ENCODE measurements at regions not wholly inside any gene's neighbourhood (a gene's known extent, or its start where the extent isn't known, plus 50 kb on each side); places are given as distances from the start of the nearest gene placed in this dataset.
"Not testable (repeated sequence)": the region's sequence is repeated elsewhere in the genome, so short reads cannot be mapped to it uniquely, and the experiment has no call there.

DNA sequence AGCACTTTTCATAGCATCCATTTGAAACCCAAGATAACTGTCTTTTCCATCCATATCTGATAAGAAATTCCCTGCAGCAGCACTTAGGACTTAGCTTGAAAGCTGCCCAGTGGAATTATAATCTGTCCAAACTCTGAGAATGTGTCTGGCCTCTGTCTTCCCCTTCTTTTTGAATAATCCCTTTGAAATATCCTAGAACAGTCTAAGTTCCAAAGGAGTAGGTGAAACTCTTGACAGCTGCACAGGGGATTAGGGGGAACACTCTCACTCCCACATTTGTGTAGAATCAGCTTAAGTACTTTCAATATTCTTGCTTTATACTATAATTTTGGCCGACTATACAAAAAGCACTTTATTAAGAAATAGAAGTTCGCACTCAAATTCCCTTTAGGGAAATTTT is 157.7 kb downstream of the PAPSS1 start:
- no peak for DNase-seq

DNA sequence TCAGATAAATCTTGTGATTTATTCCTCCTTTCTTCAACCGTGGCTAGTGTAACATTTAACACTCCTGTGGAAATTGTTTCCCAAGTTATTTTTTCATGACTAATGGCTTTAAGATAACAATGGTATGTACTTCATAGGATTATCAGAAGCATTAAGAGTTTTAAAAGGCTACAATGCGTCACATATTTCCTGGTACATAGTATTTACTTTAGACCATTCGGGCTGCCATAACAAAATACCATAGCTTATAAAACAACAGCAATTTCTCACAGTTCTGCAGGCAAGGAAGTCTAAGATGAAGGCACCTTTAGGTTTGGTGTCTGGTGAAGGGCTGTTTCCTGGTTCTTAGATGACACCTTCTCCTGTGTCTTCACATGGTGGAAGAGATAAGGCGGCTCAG is 158.6 kb downstream of the PAPSS1 start:
- DNase-seq: no peak

- no peak for DNase-seq
Measured at GRCh38 chr4:107559653-107560052, 160.4 kb downstream of the PAPSS1 start.

DNA sequence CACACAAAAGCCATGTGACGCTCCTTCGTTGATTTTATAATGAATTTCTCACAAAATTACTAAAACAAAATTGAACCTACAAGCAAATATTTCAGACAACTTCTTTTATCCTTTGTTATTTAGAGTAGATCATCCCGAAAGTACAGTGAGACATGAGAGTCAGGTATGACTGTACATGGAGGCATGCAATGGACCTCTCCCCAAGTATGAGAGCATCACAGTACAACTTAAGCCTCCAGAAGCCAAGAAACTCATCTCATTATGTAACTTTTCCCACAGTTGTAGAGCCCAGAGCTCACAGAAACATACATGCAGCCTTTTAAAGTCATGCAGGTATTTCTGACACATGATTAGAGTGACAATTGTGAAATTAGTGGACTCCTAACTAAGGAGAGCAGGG is 167.7 kb downstream of the PAPSS1 start:
- no peak for DNase-seq

- DNase-seq: no peak
Measured at GRCh38 chr4:107548211-107548905, 171.7 kb downstream of the PAPSS1 start.

- no peak for DNase-seq
Measured at GRCh38 chr4:107546638-107547037, 173.4 kb downstream of the PAPSS1 start.

DNA sequence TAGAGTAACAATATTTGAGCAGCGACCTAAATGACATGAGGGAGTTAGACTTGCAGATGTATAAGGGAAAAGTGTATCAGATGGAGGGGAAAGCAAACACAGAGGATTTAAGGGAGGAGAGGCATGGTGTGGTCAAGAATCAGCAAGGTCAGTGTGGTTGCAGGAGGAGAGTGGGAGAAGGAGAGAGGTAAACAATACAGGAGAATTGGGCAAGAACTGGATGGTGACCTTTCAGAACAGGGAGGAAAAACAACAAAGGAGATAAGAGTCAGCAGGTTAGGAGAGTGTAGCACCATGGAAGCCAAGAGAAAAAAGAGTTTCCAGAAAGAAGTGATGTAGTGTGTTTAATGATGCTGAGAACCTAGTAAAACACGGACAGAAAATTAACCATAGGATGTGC is 178.5 kb downstream of the PAPSS1 start:
- no peak for DNase-seq

GRCh38 chr4:107531927-107532326 is 188.1 kb downstream of the PAPSS1 start:
- no peak for DNase-seq

DNA sequence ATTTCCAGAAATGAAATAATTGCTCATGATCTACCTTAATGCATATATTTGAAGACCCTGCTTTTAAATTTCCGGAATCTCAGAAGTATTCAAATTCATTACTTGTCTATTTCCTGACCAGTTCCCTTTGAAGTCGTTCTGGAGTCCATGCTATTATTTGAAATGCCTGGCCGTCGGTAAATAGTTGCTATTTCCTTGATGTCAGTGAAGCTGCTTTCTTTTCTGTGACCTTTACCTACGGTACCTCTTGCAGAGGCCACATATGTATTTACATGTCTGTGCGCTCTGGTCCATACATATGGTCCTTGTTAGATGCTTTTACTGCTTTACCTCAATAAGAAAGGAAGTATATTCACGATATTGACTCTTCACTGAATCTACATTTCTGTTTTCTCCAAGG is 199.7 kb downstream of the PAPSS1 start:
- no peak for DNase-seq

GRCh38 chr4:107519053-107519452 is 201.0 kb downstream of the PAPSS1 start:
- peak in 1 of 2 donors; percentile 1 for DNase-seq

GRCh38 chr4:107518076-107518475 is 202.0 kb downstream of the PAPSS1 start:
- no peak for DNase-seq

- no peak for DNase-seq
Measured at GRCh38 chr4:107512549-107512948, 207.5 kb downstream of the PAPSS1 start.

DNA sequence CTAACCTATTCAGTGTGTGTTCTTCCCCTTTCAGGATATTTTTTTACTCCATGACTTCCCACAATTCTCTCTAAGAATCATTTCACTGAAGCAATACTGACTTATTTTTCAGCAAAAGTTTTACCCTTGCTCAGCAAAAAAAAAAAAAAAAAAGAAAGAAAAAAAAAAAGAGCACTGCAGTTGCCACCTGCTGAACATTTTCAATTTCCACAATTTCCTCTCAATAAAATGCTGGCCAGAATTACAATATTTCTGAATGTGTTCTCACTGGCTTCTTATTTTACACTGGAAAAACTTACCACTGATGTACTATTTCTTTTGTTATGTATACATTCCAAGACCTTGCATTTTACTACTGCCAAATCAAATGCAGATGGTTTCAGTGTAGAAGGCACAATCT is 210.4 kb downstream of the PAPSS1 start:
- no peak for DNase-seq

- DNase-seq: no peak
Measured at GRCh38 chr4:107500551-107500950, 219.5 kb downstream of the PAPSS1 start.

DNA sequence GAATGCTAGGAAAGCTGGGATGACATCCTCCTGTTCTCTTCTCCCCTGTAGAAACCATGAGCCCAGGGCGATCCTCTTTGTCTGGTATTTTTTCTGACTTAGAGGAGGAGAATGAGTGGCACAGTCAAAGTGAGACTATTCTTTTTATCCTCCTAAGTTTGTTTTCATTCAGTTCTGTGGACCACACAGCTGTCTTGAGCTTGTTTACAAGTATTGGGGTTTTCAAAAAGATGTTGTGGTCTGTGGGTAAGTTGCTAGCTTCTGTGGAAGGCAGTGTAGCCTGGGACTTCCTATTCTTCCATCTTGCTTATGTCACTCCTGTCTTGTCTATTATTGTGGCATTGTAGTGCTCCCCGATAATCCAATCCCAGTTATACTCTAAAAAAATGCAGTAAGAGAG is 223.0 kb downstream of the PAPSS1 start:
- DNase-seq: no peak

DNA sequence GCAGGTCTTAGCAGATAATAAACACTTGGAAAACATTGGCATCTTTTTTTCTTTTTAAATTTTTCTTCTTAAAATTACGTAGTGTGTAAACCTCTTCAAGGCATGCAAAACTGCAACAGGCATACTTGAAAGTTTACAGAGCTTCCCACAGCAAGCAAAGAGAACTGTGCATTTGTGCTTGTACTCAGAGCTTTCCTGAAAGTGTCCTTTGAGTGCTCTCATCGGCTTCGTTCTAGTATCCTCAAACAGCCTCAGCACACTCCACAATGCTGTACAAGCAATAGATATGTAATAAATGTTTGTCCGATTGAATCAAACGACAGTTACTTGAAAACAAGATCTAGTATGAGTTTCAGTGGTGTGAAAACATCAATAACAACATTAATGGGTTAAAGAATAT is 227.5 kb downstream of the PAPSS1 start:
- no peak for DNase-seq

DNA sequence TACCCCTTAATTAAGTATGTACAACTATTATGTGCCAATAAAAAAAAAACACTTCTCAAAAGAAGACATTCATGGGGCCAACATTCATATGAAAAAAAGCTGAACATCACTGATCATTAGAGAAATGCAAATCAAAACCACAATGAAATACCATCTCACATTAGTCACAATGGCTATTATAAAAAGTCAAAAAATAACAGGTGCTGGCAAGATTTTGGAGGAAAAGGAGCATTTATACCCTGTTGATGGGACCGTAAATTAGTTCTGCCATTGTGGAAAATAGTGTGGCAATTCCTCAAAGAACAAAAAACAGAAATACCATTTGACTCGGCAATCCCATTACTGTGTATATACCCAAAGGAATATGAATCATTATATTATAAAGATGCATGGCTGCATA is 229.9 kb downstream of the PAPSS1 start:
- no peak for DNase-seq

- not testable (repeated sequence) for DNase-seq
Measured at GRCh38 chr4:107483621-107484020, 236.4 kb downstream of the PAPSS1 start.

GRCh38 chr4:107482546-107482945 is 237.5 kb downstream of the PAPSS1 start:
- no peak for DNase-seq

DNA sequence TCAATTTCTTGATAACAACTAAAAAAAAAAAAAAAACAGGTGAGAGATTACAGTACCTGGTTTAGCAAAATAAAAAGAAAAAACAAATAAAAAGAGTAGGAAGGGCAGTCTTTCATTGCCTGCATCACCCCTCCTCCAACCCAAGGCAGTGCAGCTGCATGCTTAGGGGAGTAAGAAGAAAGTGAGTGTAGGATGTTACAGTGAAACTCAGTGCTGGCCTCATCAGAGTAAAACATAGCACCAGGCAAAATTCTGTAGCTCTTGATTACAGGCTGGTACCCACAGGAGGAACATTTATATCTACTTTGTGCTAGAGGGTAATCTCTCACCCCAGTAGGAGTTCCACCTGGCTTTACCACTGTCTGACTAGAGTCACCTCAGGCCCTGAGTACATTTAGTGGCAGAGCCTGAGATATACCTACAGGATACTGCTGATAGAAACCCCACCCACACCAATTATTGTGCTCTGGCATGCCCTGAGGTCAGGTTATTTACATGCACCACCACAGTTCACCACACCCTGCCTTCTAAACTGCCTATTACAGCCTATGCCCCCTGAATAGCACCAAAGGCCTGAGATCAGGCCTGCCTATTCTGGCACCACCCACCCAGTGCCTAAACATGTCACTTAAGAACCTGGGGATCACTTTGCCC is 241.6 kb downstream of the PAPSS1 start:
- DNase-seq: no peak

GRCh38 chr4:107473126-107473525 is 246.9 kb downstream of the PAPSS1 start:
- no peak for DNase-seq

DNA sequence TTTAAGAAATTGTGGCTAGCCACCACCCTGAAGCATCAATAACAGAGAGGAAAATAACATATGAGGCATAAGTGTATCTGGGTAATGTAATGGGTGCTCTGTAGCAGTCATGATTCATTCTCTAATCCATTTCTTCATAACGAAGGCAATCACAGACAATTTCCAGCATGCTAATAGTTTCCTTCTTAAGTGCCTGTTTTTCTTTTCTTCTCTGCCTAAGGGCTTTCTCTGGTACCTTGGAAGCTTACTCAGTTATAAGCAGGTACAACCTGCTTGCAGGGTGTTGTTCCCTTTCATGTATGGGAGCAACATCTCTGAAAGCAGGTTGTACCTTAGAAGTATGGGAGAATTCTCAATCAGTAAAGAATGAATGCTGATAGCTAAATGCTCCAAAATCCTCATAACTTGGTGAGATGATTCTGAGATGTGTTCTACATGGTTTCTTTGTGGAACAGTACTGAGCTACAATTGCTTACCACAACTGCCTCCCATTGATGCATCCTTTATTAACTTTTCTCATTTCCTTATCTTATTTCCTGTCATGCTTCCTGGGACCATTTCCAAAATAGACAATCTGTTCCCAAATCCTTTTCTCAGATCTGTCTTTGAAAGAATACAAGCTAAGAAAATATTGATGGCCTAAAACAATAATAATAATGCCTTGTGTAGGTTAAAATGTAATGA is 247.6 kb downstream of the PAPSS1 start:
- DNase-seq: no peak

DNA sequence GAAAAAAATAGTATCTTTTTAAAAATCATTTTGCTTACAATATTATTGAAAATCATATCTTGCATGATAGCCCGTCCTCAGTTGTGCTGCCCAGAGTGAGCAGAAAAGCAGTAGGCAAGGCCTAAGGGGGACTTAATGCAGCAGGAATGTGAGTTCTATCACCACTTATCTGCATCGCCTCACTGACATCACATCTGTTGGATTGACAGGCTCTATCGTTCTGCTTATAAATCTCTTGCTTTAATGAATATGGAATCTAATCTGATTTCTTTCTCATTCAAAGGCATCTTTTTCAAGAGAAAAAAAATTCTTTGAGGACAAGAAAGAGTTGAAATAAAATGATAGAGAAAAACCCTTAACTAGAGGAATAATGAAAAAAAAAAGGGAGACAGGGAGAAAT is 249.9 kb downstream of the PAPSS1 start:
- no peak for DNase-seq

GRCh38 chr4:107468812-107469211 is 251.2 kb downstream of the PAPSS1 start:
- no peak for DNase-seq

All from hippocampal formation (tissue), 2 donors.